ENCODE measurements at regions not wholly inside any gene's neighbourhood (a gene's known extent, or its start where the extent isn't known, plus 50 kb on each side); places are given as distances from the start of the nearest gene placed in this dataset.

DNA sequence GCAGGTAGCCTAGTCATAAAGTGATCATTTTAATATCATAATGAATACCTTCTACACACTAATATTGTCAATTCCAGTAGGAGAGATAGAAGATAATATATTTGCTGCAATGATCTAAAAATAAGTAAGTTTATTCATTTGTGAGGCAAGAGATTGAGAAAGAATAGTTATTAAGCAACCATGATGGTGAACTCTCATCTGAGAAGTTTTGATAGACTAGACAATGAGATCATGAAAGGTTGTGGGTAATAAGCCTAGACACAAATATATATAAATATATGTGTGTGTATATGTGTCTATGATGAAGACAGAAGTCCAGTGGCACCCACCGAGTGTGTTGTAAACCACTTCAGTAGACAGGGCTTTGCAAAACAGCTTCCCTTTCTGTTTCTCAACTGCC, 181.0 kb upstream of the CHST9 start:
- Histone ChIP-seq H2AFZ (replicated peaks; ENCODE audit: low read length, poor library complexity) (no peak overlapping the region), H3K4me2 (ENCODE audit: low read depth, low read length) (no peak overlapping the region), H3K56ac (ENCODE audit: extremely low read depth, insufficient read depth, low read length) (no peak overlapping the region), H4K20me1 (ENCODE audit: insufficient read depth, low read length) (no peaks in the 10 kb centered on the region), H2BK20ac (ENCODE audit: low read depth, low read length) (no peak overlapping the region), H3K18ac (ENCODE audit: low read depth, low read length) (no peak overlapping the region), H2BK120ac (ENCODE audit: low read depth, low read length) (no peak overlapping the region), H4K91ac (ENCODE audit: insufficient read depth, low read depth, low read length) (no peak overlapping the region), H2BK15ac (ENCODE audit: low read depth, low read length) (no peak overlapping the region), H3K36me3 (ENCODE audit: control insufficient read depth, insufficient read depth, low read length) (no peaks in the 10 kb centered on the region), H3K4me3 (ENCODE audit: insufficient read depth, low read depth, low read length) (no peak overlapping the region), H2AK5ac (ENCODE audit: low read depth, low read length) (no peak overlapping the region), H3K4me1 (ENCODE audit: control insufficient read depth, insufficient read depth, low read length) (no peaks in the 10 kb centered on the region), H3K27me3 (ENCODE audit: control insufficient read depth, insufficient read depth, low read length) (no peaks in the 10 kb centered on the region), H3K27ac (ENCODE audit: insufficient read depth, low read length) (no peak overlapping the region), H2AK9ac (replicated peaks; ENCODE audit: low read depth, low read length, poor library complexity) (no peak overlapping the region), H3K23ac (ENCODE audit: low read depth, low read length) (no peak overlapping the region), H3K14ac (replicated peaks; ENCODE audit: low read depth, low read length) (no peak overlapping the region), H3K9me3 (ENCODE audit: control insufficient read depth, insufficient read depth, low read length) (0 out of 2 replicates have a peak, but pooled peaks cover 3% of the 10 kb centered on the region), H3K9ac (ENCODE audit: low read depth, low read length) (no peak overlapping the region), H4K5ac (ENCODE audit: low read depth, low read length) (no peak overlapping the region), H3K79me1 (ENCODE audit: low read depth in 1 of 2, low read length in 2 of 2) (no peaks in the 10 kb centered on the region), H4K8ac (ENCODE audit: low read depth in 2 of 2, low read length in 2 of 2) (no peak overlapping the region), H3K4ac (ENCODE audit: low read depth, low read length) (no peak overlapping the region), H2BK5ac (ENCODE audit: low read depth, low read length, poor library complexity, severe bottlenecking) (no peak overlapping the region), H3K9me1 (ENCODE audit: insufficient read depth, low read length) (no peaks in the 10 kb centered on the region)
- BruUV-seq (replicated peaks) = no TSS peak
- POLR2A ChIA-PET (ENCODE audit: unreplicated experiment) = no interaction called here
- WGBS, 2 experiments (ENCODE audit: extremely low coverage in 2 of 2, insufficient read length in 1 of 2) = no CpG with 5 or more reads among the region's 1 CpG
- no peak for TF ChIP-seq BHLHE40 (IDR thresholded peaks at IDR 0.05; ENCODE audit: low read depth, low read length)
- TF ChIP-seq RAD21 (IDR thresholded peaks at IDR 0.05; ENCODE audit: low read length) = no peak
- CTCF ChIA-PET = no interaction called here
- DNase-seq (no peak), ATAC-seq (ENCODE audit: low read depth) (no peak)
- in situ Hi-C loops (cut with MboI; ENCODE audit: low sequenced_read_pairs) = no loop called here
- intact Hi-C loops (cut with micrococcal nuclease) = no loop called here
- dilution Hi-C loops (cut with HindIII; ENCODE audit: low sequenced_read_pairs, unreplicated experiment) = no loop called here
